NCI-H446 (cell line): ENCODE measurements at regions not wholly inside any gene's neighbourhood (a gene's known extent, or its start where the extent isn't known, plus 50 kb on each side); places are given as distances from the start of the nearest gene placed in this dataset.
A peak's percentile ranks its signal among the peaks of the same experiment; 100 is the strongest.
"Not testable (repeated sequence)": the region's sequence is repeated elsewhere in the genome, so short reads cannot be mapped to it uniquely, and the experiment has no call there.

ENCODE experiments used
- DNase-seq, 2 experiments: peaks; one replicate each; lab custom pipeline; 2025; lab: John Stamatoyannopoulos, UW

- DNase-seq: no peak
These were observed 1310.8 kb upstream of the CHAC2 start for GRCh38 chr2:52456561-52457377.

GRCh38 chr2:52454962-52455361 is 1312.6 kb upstream of the CHAC2 start:
- DNase-seq: no peak

- DNase-seq: no peak
These were observed 1315.4 kb upstream of the CHAC2 start for GRCh38 chr2:52452201-52452600.

GRCh38 chr2:52445686-52446085 is 1321.9 kb upstream of the CHAC2 start:
- DNase-seq: no peak

- DNase-seq: no peak
These were observed 1336.2 kb upstream of the CHAC2 start for GRCh38 chr2:52431352-52431760.

GRCh38 chr2:52429740-52430139 is 1337.9 kb upstream of the CHAC2 start:
- DNase-seq: no peak

GRCh38 chr2:52429171-52429570 is 1338.4 kb upstream of the CHAC2 start:
- DNase-seq: no peak

GRCh38 chr2:52428224-52428623 is 1339.4 kb upstream of the CHAC2 start:
- DNase-seq: no peak

- DNase-seq: no peak
These were observed 1343.9 kb upstream of the CHAC2 start for GRCh38 chr2:52423655-52424054.

- DNase-seq: no peak
These were observed 1344.5 kb upstream of the CHAC2 start for GRCh38 chr2:52423111-52423510.

- DNase-seq: no peak
These were observed 1351.3 kb upstream of the CHAC2 start for GRCh38 chr2:52416340-52416739.

GRCh38 chr2:52414561-52415295 is 1352.9 kb upstream of the CHAC2 start:
- DNase-seq: no peak

GRCh38 chr2:52409308-52410118 is 1358.1 kb upstream of the CHAC2 start:
- not testable (repeated sequence) for DNase-seq

GRCh38 chr2:52405980-52406379 is 1361.6 kb upstream of the CHAC2 start:
- DNase-seq: no peak

- no peak for DNase-seq
These were observed 1362.7 kb upstream of the CHAC2 start for GRCh38 chr2:52404866-52405265.

- no peak for DNase-seq
These were observed 1363.6 kb upstream of the CHAC2 start for GRCh38 chr2:52404046-52404445.

- DNase-seq: no peak
These were observed 1365.5 kb upstream of the CHAC2 start for GRCh38 chr2:52402128-52402527.

GRCh38 chr2:52396836-52397235 is 1364.9 kb upstream of the NRXN1 start:
- no peak for DNase-seq

- DNase-seq: peak in 1 of 2 experiments; percentile 12
These were observed 1364.0 kb upstream of the NRXN1 start for GRCh38 chr2:52395912-52396311.

GRCh38 chr2:52391621-52392020 is 1359.7 kb upstream of the NRXN1 start:
- no peak for DNase-seq

- no peak for DNase-seq
These were observed 1358.7 kb upstream of the NRXN1 start for GRCh38 chr2:52390651-52391050.

- DNase-seq: no peak
These were observed 1356.1 kb upstream of the NRXN1 start for GRCh38 chr2:52387937-52388590.
